ENCODE measurements at regions not wholly inside any gene's neighbourhood (a gene's known extent, or its start where the extent isn't known, plus 50 kb on each side); places are given as distances from the start of the nearest gene placed in this dataset.

- TF ChIP-seq, protein P1, sequence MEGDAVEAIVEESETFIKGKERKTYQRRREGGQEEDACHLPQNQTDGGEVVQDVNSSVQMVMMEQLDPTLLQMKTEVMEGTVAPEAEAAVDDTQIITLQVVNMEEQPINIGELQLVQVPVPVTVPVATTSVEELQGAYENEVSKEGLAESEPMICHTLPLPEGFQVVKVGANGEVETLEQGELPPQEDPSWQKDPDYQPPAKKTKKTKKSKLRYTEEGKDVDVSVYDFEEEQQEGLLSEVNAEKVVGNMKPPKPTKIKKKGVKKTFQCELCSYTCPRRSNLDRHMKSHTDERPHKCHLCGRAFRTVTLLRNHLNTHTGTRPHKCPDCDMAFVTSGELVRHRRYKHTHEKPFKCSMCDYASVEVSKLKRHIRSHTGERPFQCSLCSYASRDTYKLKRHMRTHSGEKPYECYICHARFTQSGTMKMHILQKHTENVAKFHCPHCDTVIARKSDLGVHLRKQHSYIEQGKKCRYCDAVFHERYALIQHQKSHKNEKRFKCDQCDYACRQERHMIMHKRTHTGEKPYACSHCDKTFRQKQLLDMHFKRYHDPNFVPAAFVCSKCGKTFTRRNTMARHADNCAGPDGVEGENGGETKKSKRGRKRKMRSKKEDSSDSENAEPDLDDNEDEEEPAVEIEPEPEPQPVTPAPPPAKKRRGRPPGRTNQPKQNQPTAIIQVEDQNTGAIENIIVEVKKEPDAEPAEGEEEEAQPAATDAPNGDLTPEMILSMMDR (conservative IDR thresholded peaks at IDR 0.05; ENCODE audit: low read length): no peak
- no peak for TF ChIP-seq EZH2phosphoT487 (IDR thresholded peaks at IDR 0.05; ENCODE audit: borderline replicate concordance)
Measured at GRCh38 chr9:571066-571465, 270.4 kb upstream of the DMRT1 start.
